Activated B cell treated with CpG ODN at 0.5 μM for 24 hours (primary cell): ENCODE measurements at regions not wholly inside any gene's neighbourhood (a gene's known extent, or its start where the extent isn't known, plus 50 kb on each side); places are given as distances from the start of the nearest gene placed in this dataset.
"Not testable (repeated sequence)": the region's sequence is repeated elsewhere in the genome, so short reads cannot be mapped to it uniquely, and the experiment has no call there.

Experiments used
- ATAC-seq: fragments of 200-7000 bp; cut with Tn5 transposase; one replicate; pipeline ENCODE4 v1.10.0; 2021; ENCODE audit warnings: low read depth, mild to moderate bottlenecking, moderate library complexity
- CTCF ChIA-PET: fragments of 350-600 bp; sonication (Branson Sonifier 250); formaldehyde crosslinking; loops from one replicate; lab custom pipeline; 2021; ENCODE audit warnings: antibody characterized with exemption; lab: Charles Lee
- POLR2A ChIA-PET: fragments of 350-600 bp; sonication (Branson Sonifier 250); formaldehyde crosslinking; loops from one replicate; lab custom pipeline; 2021; ENCODE audit warnings: antibody characterized with exemption; lab: Charles Lee
- DNase-seq: peaks from one replicate; pipeline ENCODE4 v3.0.0; 2022
- H3K27ac Mint-ChIP-seq: one replicate; pipeline ENCODE4 v1.8.0; 2020; ENCODE audit warnings: mixed read lengths
- H3K27me3 Mint-ChIP-seq: one replicate; pipeline ENCODE4 v1.8.0; 2021; ENCODE audit warnings: mixed read lengths
- H3K36me3 Mint-ChIP-seq: one replicate; pipeline ENCODE4 v1.8.0; 2021; ENCODE audit warnings: low read depth, mixed read lengths
- H3K4me1 Mint-ChIP-seq: one replicate; pipeline ENCODE4 v1.8.0; 2021; ENCODE audit warnings: mixed read lengths
- H3K4me3 Mint-ChIP-seq: one replicate; pipeline ENCODE4 v1.8.0; 2020; ENCODE audit warnings: mild to moderate bottlenecking, mixed read lengths
- H3K9me3 Mint-ChIP-seq: one replicate; pipeline ENCODE4 v1.8.0; 2020; ENCODE audit warnings: mixed read lengths
- intact Hi-C: fragments of 100-400 bp; cut with micrococcal nuclease; formaldehyde crosslinking; loops from one replicate; pipeline ENCODE4 v1.15.1; 2024
- TF ChIP-seq, protein P1 (sequence below): fragments of 200-600 bp; IDR thresholded peaks from one replicate; pipeline ENCODE4 v1.8.0; 2022; ENCODE audit warnings: antibody characterized with exemption, mild to moderate bottlenecking

DNA sequence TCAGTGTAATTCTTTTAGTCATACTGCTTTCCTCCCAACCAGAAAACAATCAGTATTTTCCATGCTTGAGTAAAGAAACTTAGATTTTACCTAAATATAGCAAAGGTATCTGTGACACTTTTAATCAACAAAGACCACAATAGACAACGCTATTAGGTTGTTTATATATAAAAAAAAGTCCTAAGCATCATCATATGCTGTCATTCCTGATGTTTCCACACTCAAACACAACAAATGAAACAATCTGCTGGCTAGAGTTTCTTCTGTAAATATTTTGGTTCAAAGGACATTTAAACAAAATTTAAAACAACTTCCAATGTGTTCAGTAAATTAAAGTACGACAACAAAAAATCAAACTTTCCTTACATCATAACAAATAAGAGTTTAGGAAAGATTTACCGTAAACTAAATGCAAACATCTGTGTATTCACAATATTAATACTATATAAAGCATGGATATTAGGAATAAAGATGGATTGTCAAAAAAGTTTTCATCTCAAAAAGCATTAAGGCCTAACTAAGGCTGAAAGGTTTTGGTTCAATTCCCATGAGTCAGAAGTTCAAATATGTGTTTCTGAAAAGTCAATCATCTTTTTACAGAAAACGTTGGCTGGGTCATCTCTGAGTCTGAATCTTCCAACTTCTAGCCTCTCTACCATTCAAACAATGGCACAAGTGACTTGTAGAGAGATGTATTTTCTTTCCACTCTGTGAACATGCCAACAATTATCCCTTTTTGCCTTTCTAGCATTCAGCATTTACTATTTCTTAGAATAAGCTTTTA lies 157.1 kb downstream of the CRPPA start:
- no peak overlapping the region for H3K27ac Mint-ChIP-seq
- H3K4me1 Mint-ChIP-seq = no peaks in the 10 kb centered on the region
- no peaks in the 10 kb centered on the region for H3K27me3 Mint-ChIP-seq
- DNase-seq = no peak
- CTCF ChIA-PET = no interaction called here
- H3K4me3 Mint-ChIP-seq = no peak overlapping the region
- no peaks in the 10 kb centered on the region for H3K36me3 Mint-ChIP-seq
- POLR2A ChIA-PET = no interaction called here
- ATAC-seq = no peak
- no peaks in the 10 kb centered on the region for H3K9me3 Mint-ChIP-seq
- intact Hi-C loops = no loop called here
- TF ChIP-seq, protein P1, sequence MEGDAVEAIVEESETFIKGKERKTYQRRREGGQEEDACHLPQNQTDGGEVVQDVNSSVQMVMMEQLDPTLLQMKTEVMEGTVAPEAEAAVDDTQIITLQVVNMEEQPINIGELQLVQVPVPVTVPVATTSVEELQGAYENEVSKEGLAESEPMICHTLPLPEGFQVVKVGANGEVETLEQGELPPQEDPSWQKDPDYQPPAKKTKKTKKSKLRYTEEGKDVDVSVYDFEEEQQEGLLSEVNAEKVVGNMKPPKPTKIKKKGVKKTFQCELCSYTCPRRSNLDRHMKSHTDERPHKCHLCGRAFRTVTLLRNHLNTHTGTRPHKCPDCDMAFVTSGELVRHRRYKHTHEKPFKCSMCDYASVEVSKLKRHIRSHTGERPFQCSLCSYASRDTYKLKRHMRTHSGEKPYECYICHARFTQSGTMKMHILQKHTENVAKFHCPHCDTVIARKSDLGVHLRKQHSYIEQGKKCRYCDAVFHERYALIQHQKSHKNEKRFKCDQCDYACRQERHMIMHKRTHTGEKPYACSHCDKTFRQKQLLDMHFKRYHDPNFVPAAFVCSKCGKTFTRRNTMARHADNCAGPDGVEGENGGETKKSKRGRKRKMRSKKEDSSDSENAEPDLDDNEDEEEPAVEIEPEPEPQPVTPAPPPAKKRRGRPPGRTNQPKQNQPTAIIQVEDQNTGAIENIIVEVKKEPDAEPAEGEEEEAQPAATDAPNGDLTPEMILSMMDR = no peak

DNA sequence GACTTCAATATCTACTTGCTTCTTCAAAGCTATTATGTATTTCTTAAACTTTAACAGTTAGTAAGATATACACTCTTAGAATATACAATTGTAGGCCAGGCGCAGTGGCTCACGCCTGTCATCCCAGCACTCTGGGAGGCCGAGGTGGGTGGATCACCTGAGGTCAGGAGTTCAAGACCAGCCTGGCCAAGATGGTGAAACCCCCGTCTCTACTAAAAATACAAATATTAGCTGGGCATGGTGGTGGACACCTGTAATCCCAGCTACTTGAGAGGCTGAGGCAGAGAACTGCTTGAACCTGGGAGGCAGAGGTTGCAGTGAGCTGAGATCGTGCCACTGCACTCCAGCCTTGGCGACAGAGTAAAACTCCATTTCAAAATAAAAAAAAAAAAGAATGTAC lies 158.0 kb downstream of the CRPPA start:
- H3K9me3 Mint-ChIP-seq, H3K4me3 Mint-ChIP-seq, H3K27me3 Mint-ChIP-seq, ATAC-seq, POLR2A ChIA-PET, H3K4me1 Mint-ChIP-seq, CTCF ChIA-PET, H3K27ac Mint-ChIP-seq, intact Hi-C loops, H3K36me3 Mint-ChIP-seq, DNase-seq: not testable (repeated sequence)

- intact Hi-C loops = no loop called here
- CTCF ChIA-PET = no interaction called here
- no peaks in the 10 kb centered on the region for H3K36me3 Mint-ChIP-seq
Measured at GRCh38 chr7:16261654-16262053, 159.7 kb downstream of the CRPPA start.

GRCh38 chr7:16261100-16261499 lies 160.2 kb downstream of the CRPPA start:
- no peak for DNase-seq
- Mint-ChIP-seq H3K4me3 (no peak overlapping the region), H3K9me3 (no peaks in the 10 kb centered on the region), H3K27me3 (no peaks in the 10 kb centered on the region), H3K36me3 (no peaks in the 10 kb centered on the region), H3K27ac (no peak overlapping the region), H3K4me1 (no peaks in the 10 kb centered on the region)
- ChIA-PET POLR2A (no interaction called here), CTCF (no interaction called here)
- TF ChIP-seq, protein P1 = no peak
- intact Hi-C loops = no loop called here
- ATAC-seq = no peak

More at GRCh38 chr7:16261654-16262053, 159.7 kb downstream of the CRPPA start:
- POLR2A ChIA-PET = no interaction called here
- DNase-seq (no peak), ATAC-seq (no peak)
- H3K4me3 Mint-ChIP-seq = no peak overlapping the region
- no peaks in the 10 kb centered on the region for H3K9me3 Mint-ChIP-seq
- no peak overlapping the region for H3K27ac Mint-ChIP-seq
- H3K4me1 Mint-ChIP-seq = no peaks in the 10 kb centered on the region
- TF ChIP-seq, protein P1 = no peak
- no peaks in the 10 kb centered on the region for H3K27me3 Mint-ChIP-seq

- no peak for ATAC-seq
- TF ChIP-seq, protein P1 = no peak
- POLR2A ChIA-PET = no interaction called here
- no peaks in the 10 kb centered on the region for H3K9me3 Mint-ChIP-seq
- H3K27ac Mint-ChIP-seq = no peak overlapping the region
- no peaks in the 10 kb centered on the region for H3K36me3 Mint-ChIP-seq
- no peak overlapping the region for H3K4me3 Mint-ChIP-seq
- intact Hi-C loops = no loop called here
- CTCF ChIA-PET = no interaction called here
- no peaks in the 10 kb centered on the region for H3K27me3 Mint-ChIP-seq
- no peaks in the 10 kb centered on the region for H3K4me1 Mint-ChIP-seq
- DNase-seq = no peak
Measured at GRCh38 chr7:16260236-16260728, 161.1 kb downstream of the CRPPA start.

GRCh38 chr7:16256419-16256818 lies 164.9 kb downstream of the CRPPA start:
- H3K4me1 Mint-ChIP-seq, H3K27ac Mint-ChIP-seq, H3K4me3 Mint-ChIP-seq, POLR2A ChIA-PET, ATAC-seq, H3K36me3 Mint-ChIP-seq, CTCF ChIA-PET, intact Hi-C loops, DNase-seq, H3K27me3 Mint-ChIP-seq, H3K9me3 Mint-ChIP-seq: not testable (repeated sequence)

GRCh38 chr7:16255952-16256351 lies 165.4 kb downstream of the CRPPA start:
- H3K27me3 Mint-ChIP-seq, DNase-seq, H3K9me3 Mint-ChIP-seq, H3K36me3 Mint-ChIP-seq, H3K4me3 Mint-ChIP-seq, POLR2A ChIA-PET, H3K4me1 Mint-ChIP-seq, H3K27ac Mint-ChIP-seq, ATAC-seq, intact Hi-C loops, CTCF ChIA-PET: not testable (repeated sequence)

DNA sequence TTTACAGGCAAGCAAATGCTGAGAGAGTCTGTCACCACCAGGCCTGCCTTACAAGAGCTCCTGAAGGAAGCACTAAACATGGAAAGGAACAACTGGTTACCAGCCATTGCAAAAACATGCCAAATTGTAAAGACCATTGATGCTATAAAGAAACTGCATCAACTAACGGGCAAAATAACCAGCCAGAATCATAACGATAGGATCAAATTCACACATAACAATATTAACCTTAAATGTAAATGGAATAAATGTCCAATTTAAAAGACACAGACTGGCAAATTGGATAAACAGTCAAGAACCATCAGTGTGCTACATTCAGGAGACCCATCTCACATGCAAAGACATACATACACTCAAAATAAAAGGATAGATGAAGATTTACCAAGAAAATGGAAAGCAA lies 170.7 kb downstream of the CRPPA start:
- ATAC-seq, H3K27ac Mint-ChIP-seq, H3K4me3 Mint-ChIP-seq, CTCF ChIA-PET, intact Hi-C loops, H3K9me3 Mint-ChIP-seq, DNase-seq, H3K4me1 Mint-ChIP-seq, H3K27me3 Mint-ChIP-seq, H3K36me3 Mint-ChIP-seq, POLR2A ChIA-PET: not testable (repeated sequence)

DNA sequence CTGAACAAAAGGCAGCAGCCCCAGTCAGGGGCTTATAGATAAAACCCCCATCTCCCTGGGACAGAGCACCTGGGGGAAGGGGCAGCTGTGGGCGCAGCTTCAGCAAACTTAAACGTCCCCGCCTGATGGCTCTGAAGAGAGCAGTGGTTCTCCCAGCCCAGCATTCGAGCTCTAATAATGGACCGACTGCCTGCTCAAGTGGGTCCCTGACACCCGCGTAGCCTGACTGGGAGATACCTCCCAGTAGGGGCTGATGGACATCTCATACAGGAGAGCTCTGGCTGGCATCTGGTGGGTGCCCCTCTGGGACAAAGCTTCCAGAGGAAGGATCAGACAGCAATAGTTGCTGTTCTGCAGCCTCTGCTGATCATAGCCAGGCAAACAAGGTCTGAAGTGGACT lies 172.1 kb downstream of the CRPPA start:
- DNase-seq, CTCF ChIA-PET, H3K27me3 Mint-ChIP-seq, POLR2A ChIA-PET, ATAC-seq, H3K4me1 Mint-ChIP-seq, H3K27ac Mint-ChIP-seq, H3K36me3 Mint-ChIP-seq, intact Hi-C loops, H3K4me3 Mint-ChIP-seq, H3K9me3 Mint-ChIP-seq: not testable (repeated sequence)
